Activated CD8-positive, alpha-beta memory T cell treated with anti-CD3 and anti-CD28 coated beads, Interleukin-2, amount 10 ng/mL, durations not matched to agents 7 days and 5 days (primary cell): ENCODE measurements at regions not wholly inside any gene's neighbourhood (a gene's known extent, or its start where the extent isn't known, plus 50 kb on each side); places are given as distances from the start of the nearest gene placed in this dataset.

ENCODE experiments used
- ATAC-seq: fragments of 150-1000 bp; cut with Tn5 transposase; one replicate; pipeline ENCODE4 v1.10.0; 2021; ENCODE audit warnings: moderate library complexity
- CTCF ChIA-PET: fragments of 350-600 bp; sonication (Branson Sonifier 250); formaldehyde crosslinking; loops from one replicate; lab custom pipeline; 2021; ENCODE audit warnings: antibody characterized with exemption; lab: Charles Lee
- DNase-seq: peaks from one replicate; pipeline ENCODE4 v3.0.0-alpha.2; 2020
- H3K27ac Mint-ChIP-seq: one replicate; pipeline ENCODE4 v1.8.0; 2021; ENCODE audit warnings: mild to moderate bottlenecking, mixed read lengths
- H3K27me3 Mint-ChIP-seq: one replicate; pipeline ENCODE4 v1.8.0; 2021; ENCODE audit warnings: mixed read lengths
- H3K36me3 Mint-ChIP-seq: one replicate; pipeline ENCODE4 v1.8.0; 2021; ENCODE audit warnings: mild to moderate bottlenecking, mixed read lengths
- H3K4me1 Mint-ChIP-seq: one replicate; pipeline ENCODE4 v1.8.0; 2021; ENCODE audit warnings: mixed read lengths
- H3K4me3 Mint-ChIP-seq: one replicate; pipeline ENCODE4 v1.8.0; 2021; ENCODE audit warnings: mild to moderate bottlenecking, moderate library complexity, mixed read lengths
- H3K9me3 Mint-ChIP-seq: one replicate; pipeline ENCODE4 v1.8.0; 2022; ENCODE audit warnings: low read depth, mixed read lengths

DNA sequence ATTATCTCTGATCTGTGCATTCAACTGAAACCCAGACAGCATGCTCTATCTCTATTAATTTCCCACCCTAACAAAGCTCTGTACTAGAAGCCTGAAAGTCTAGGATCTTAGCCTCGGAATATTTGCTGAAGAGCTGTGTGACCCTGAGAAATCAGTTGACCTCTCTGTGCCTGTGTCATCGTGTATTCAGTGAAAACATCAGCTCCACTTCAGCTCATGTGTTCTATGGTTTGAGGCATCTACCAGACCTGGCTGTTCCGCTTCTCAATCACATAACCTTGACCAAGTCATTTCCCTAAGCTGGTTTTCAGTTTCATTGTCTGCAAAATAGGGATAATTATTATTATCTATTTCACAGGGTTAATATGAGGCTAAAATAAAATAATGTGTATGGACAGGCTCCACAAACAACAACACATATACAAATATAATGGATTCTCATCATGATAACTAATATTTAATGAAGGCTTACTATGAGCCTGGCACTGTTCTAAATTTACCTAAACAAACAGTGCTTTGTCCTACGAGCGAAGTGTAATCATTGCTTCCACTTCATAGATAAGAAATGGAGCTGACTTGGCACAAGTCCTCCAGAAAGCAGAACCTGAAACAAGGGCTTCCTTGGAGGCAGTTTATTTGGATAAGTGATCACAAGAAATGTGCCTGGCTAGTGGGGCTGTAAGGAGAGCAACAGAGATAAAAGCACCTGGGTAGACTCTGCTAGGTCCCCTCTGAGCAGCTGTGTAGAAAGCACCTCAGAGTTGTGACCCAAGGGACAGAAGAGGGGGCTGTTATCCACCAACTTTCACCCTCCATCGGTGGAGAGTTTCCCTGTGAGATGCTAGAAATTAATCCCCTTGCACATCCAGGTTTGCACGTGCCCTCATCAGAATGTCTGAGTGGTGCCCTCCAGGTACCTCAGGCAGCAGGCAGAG is 356.9 kb downstream of the RAB28 start:
- H3K4me3 Mint-ChIP-seq, result no peak overlapping the region
- H3K9me3 Mint-ChIP-seq, result no peaks in the 10 kb centered on the region
- no peaks in the 10 kb centered on the region for H3K4me1 Mint-ChIP-seq
- CTCF ChIA-PET, result no interaction called here
- no peak for ATAC-seq
- DNase-seq, result no peak
- H3K36me3 Mint-ChIP-seq, result no peaks in the 10 kb centered on the region
- H3K27me3 Mint-ChIP-seq, result no peaks in the 10 kb centered on the region
- H3K27ac Mint-ChIP-seq, result no peak overlapping the region

GRCh38 chr4:13118633-13119032 is 365.5 kb downstream of the RAB28 start:
- no peak overlapping the region for H3K27ac Mint-ChIP-seq
- CTCF ChIA-PET, result no interaction called here
- ATAC-seq, result no peak

DNA sequence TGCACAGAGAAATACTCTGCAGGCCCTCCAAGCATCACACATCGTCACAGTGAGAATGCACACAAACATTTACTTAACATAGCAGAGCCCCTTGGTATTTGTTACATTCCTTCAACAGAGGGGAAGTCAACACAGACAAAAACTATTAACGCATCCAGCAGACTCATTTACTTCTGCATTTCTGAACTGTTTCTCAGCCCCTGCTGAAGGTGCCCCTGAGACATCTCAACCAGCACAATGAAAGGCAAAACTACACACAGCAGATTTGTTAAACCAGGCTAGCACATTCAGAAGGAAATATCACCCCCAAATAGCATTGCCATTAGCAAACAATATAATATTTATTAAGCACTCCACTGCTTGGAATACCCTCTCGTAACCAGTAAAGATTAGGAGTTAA is 367.0 kb downstream of the RAB28 start:
- ATAC-seq (no peak), DNase-seq (no peak)
- H3K4me3 Mint-ChIP-seq, result no peak overlapping the region
- no peaks in the 10 kb centered on the region for H3K27me3 Mint-ChIP-seq
- no peaks in the 10 kb centered on the region for H3K4me1 Mint-ChIP-seq
- no peaks in the 10 kb centered on the region for H3K36me3 Mint-ChIP-seq
- CTCF ChIA-PET, result no interaction called here
- no peak overlapping the region for H3K27ac Mint-ChIP-seq
- no peaks in the 10 kb centered on the region for H3K9me3 Mint-ChIP-seq

More at GRCh38 chr4:13118633-13119032, 365.5 kb downstream of the RAB28 start:
- Mint-ChIP-seq H3K36me3 (no peaks in the 10 kb centered on the region), H3K4me1 (no peaks in the 10 kb centered on the region), H3K9me3 (no peaks in the 10 kb centered on the region), H3K27me3 (no peaks in the 10 kb centered on the region), H3K4me3 (no peak overlapping the region)
- DNase-seq, result no peak

DNA sequence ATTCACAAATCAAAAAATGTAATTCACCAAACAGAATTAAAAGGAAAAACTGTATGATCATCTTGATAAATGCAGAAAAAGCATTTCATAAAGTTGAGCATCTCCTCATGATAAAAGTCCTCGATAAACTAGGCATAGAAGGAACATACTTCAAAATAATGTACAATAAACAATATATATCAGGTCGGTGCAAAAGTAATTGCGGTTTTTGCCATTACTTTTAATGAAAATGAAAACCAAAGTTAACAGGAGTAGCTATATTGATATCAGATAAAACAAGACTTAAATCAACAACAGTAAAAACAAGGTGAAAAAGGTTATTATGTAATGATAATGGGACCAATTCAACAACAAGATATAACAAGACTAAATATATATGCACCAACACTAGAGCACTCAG is 372.1 kb downstream of the RAB28 start:
- H3K27ac Mint-ChIP-seq, result no peak overlapping the region
- H3K9me3 Mint-ChIP-seq, result peaks cover 2% of the 10 kb centered on the region
- ATAC-seq (no peak), DNase-seq (no peak)
- H3K36me3 Mint-ChIP-seq, result no peaks in the 10 kb centered on the region
- H3K4me1 Mint-ChIP-seq, result no peaks in the 10 kb centered on the region
- CTCF ChIA-PET, result no interaction called here
- H3K4me3 Mint-ChIP-seq, result no peak overlapping the region
- no peaks in the 10 kb centered on the region for H3K27me3 Mint-ChIP-seq

GRCh38 chr4:13109536-13109935 is 374.6 kb downstream of the RAB28 start:
- H3K27ac Mint-ChIP-seq, result no peak overlapping the region
- CTCF ChIA-PET, result no interaction called here
- no peak for ATAC-seq
- H3K4me1 Mint-ChIP-seq, result no peaks in the 10 kb centered on the region
- DNase-seq, result no peak
- H3K9me3 Mint-ChIP-seq, result peaks cover 2% of the 10 kb centered on the region
- H3K27me3 Mint-ChIP-seq, result no peaks in the 10 kb centered on the region
- no peaks in the 10 kb centered on the region for H3K36me3 Mint-ChIP-seq
- H3K4me3 Mint-ChIP-seq, result no peak overlapping the region

DNA sequence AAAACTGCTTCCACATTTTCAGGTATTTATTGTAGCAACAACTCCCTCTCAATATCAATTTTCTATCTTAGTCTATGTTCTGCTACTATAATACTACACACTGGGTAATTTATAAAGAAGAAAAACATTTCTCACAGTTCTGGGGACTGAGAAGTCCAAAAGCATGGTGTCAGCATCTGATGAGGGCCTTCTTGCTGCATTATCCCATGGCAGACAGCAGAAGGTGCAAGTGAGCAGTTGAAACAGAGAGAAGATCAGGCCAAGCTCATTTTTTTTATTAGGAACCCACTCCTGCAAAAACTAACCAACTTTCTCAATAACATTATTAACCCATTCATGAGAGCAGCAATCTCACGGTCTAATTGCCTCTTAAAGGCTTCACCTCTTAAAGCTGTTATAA is 376.0 kb downstream of the RAB28 start:
- Mint-ChIP-seq H3K9me3 (peaks cover 2% of the 10 kb centered on the region), H3K27ac (no peak overlapping the region), H3K4me3 (no peak overlapping the region), H3K4me1 (no peaks in the 10 kb centered on the region), H3K27me3 (no peaks in the 10 kb centered on the region), H3K36me3 (no peaks in the 10 kb centered on the region)
- no peak for ATAC-seq
- no peak for DNase-seq
- CTCF ChIA-PET, result no interaction called here

DNA sequence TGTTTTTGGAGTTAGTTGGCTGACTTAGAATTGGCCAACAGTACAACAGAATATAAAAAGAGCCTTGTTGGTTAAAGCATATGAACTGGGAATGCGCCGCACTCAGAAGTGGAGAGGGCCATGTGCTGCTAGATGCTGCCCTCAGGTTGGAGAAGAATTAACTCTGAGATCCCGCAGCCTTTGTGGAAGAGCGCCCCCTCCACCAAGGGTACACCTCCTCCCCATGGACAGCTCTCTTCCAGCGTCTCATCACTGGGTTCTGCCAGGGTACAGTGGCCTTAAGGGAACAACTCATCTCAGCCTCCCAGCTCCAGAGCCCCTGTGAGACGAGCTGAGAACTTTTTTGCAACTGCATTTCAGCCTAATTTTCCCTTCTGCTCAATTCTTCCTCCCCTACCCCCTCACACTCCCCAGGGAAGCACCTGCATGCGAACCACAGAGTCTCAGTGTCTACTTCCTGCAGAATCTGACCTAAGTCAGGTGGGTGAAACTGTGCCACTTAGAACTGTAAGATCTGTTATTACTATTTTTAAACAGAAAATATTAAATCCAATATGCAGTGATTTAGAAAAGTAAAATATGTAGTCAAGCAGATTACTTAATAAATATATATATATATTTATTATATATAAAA is 380.6 kb downstream of the RAB28 start:
- CTCF ChIA-PET, result no interaction called here
- no peak overlapping the region for H3K27ac Mint-ChIP-seq
- H3K4me3 Mint-ChIP-seq, result no peak overlapping the region
- ATAC-seq (no peak), DNase-seq (no peak)
- no peaks in the 10 kb centered on the region for H3K4me1 Mint-ChIP-seq
- no peaks in the 10 kb centered on the region for H3K9me3 Mint-ChIP-seq
- no peaks in the 10 kb centered on the region for H3K27me3 Mint-ChIP-seq
- H3K36me3 Mint-ChIP-seq, result no peaks in the 10 kb centered on the region

GRCh38 chr4:13102092-13102742 is 381.9 kb downstream of the RAB28 start:
- CTCF ChIA-PET, result no interaction called here
- H3K36me3 Mint-ChIP-seq, result no peaks in the 10 kb centered on the region
- H3K27ac Mint-ChIP-seq, result no peak overlapping the region
- no peak for ATAC-seq
- H3K4me1 Mint-ChIP-seq, result no peaks in the 10 kb centered on the region
- no peak for DNase-seq
- H3K4me3 Mint-ChIP-seq, result no peak overlapping the region
- H3K9me3 Mint-ChIP-seq, result no peaks in the 10 kb centered on the region
- H3K27me3 Mint-ChIP-seq, result no peaks in the 10 kb centered on the region

- Mint-ChIP-seq H3K27ac (no peak overlapping the region), H3K4me3 (no peak overlapping the region), H3K4me1 (no peaks in the 10 kb centered on the region), H3K9me3 (no peaks in the 10 kb centered on the region), H3K36me3 (no peaks in the 10 kb centered on the region), H3K27me3 (no peaks in the 10 kb centered on the region)
- ATAC-seq (no peak), DNase-seq (no peak)
- CTCF ChIA-PET, result no interaction called here
These were observed 386.2 kb downstream of the RAB28 start for GRCh38 chr4:13097971-13098370.

GRCh38 chr4:13095722-13096121 is 388.4 kb downstream of the RAB28 start:
- Mint-ChIP-seq H3K9me3 (no peaks in the 10 kb centered on the region), H3K27ac (no peak overlapping the region)
- CTCF ChIA-PET, result no interaction called here

DNA sequence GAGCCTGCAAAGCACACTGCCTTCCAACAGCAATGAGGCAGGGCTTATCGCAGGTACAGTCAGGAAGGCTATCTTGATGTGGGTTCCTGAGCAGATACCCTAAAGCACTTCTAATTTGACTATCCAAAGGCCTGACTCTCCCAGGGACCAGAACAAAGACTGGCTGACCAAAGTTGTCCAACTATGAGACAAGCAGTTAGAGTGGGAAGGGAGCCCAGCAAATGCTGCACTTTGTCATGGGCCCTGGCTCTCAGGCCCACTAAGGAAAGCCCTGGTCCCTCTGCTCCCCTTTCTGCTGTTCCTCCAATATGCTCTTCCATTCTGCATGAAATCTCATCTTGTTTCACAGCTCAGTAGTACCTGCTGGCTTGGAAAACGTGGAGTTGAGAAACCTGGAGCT is 391.0 kb downstream of the RAB28 start:
- CTCF ChIA-PET, result no interaction called here
- DNase-seq (no peak), ATAC-seq (no peak)
- H3K27ac Mint-ChIP-seq, result no peak overlapping the region
- H3K36me3 Mint-ChIP-seq, result no peaks in the 10 kb centered on the region
- no peak overlapping the region for H3K4me3 Mint-ChIP-seq
- H3K4me1 Mint-ChIP-seq, result no peaks in the 10 kb centered on the region
- no peaks in the 10 kb centered on the region for H3K27me3 Mint-ChIP-seq
- H3K9me3 Mint-ChIP-seq, result no peaks in the 10 kb centered on the region

More at GRCh38 chr4:13095722-13096121, 388.4 kb downstream of the RAB28 start:
- Mint-ChIP-seq H3K27me3 (no peaks in the 10 kb centered on the region), H3K4me1 (no peaks in the 10 kb centered on the region), H3K4me3 (no peak overlapping the region), H3K36me3 (no peaks in the 10 kb centered on the region)
- ATAC-seq (no peak), DNase-seq (no peak)

GRCh38 chr4:13092702-13093101 is 391.4 kb downstream of the RAB28 start:
- Mint-ChIP-seq H3K36me3 (no peaks in the 10 kb centered on the region), H3K27me3 (no peaks in the 10 kb centered on the region), H3K4me3 (no peak overlapping the region), H3K4me1 (no peaks in the 10 kb centered on the region), H3K27ac (no peak overlapping the region), H3K9me3 (no peaks in the 10 kb centered on the region)
- CTCF ChIA-PET, result no interaction called here
- no peak for DNase-seq
- ATAC-seq, result no peak

DNA sequence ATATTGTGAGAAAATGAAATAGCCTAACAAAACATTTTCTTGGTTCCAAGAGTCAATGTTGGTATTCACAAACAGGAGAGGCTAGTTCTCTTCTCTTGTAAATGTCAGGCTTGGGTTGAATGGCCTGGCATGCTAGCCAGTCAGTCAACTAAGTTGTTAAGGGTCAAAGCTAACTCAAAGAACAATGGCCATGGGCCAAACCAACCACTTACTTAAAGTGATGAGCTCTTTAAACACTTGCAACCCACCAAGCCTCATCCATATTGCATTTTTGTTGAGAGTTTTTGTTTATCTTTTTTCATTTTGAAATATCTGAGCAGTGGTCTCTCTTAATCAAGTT is 394.5 kb downstream of the RAB28 start:
- Mint-ChIP-seq H3K27ac (no peak overlapping the region), H3K9me3 (no peaks in the 10 kb centered on the region), H3K27me3 (no peaks in the 10 kb centered on the region), H3K4me3 (no peak overlapping the region), H3K36me3 (no peaks in the 10 kb centered on the region), H3K4me1 (no peaks in the 10 kb centered on the region)
- CTCF ChIA-PET, result no interaction called here
- ATAC-seq (no peak), DNase-seq (no peak)
